GM23338 (cell line): ENCODE measurements at regions not wholly inside any gene's neighbourhood (a gene's known extent, or its start where the extent isn't known, plus 50 kb on each side); places are given as distances from the start of the nearest gene placed in this dataset.

Experiments
- ATAC-seq: fragments of 200-7000 bp; cut with Tn5 transposase; 3 replicates; pipeline ENCODE4 v1.9.1; 2020
- DNase-seq: peaks from one replicate; pipeline ENCODE4 v3.0.0-alpha.2; 2015; ENCODE audit warnings: low spot score
- H2AFZ ChIP-seq: fragments of 200-600 bp; sonication (generic); 2 replicates; pipeline ENCODE4 v1.8.0; 2016; ENCODE audit warnings: antibody characterized with exemption, mild to moderate bottlenecking, moderate library complexity
- H3F3A ChIP-seq: fragments of 200-600 bp; sonication (generic); replicated peaks from 2 replicates; pipeline ENCODE4 v1.8.0; 2017; ENCODE audit warnings: antibody characterized with exemption, mixed run types, low read depth
- H3K27ac ChIP-seq: fragments of 200-600 bp; sonication (generic); 2 replicates; pipeline ENCODE4 v1.6.1; 2016; ENCODE audit warnings: low read depth
- H3K27me3 ChIP-seq: fragments of 200-600 bp; sonication (generic); 2 replicates; pipeline ENCODE4 v1.8.0; 2016; ENCODE audit warnings: mild to moderate bottlenecking, mixed run types, moderate library complexity; ENCODE audit not compliant: insufficient read depth
- H3K36me3 ChIP-seq: fragments of 200-600 bp; sonication (generic); 2 replicates; pipeline ENCODE4 v1.8.0; 2016; ENCODE audit warnings: mild to moderate bottlenecking; ENCODE audit not compliant: insufficient read depth
- H3K4me1 ChIP-seq: fragments of 200-600 bp; sonication (generic); 2 replicates; pipeline ENCODE4 v1.8.0; 2016; ENCODE audit warnings: mild to moderate bottlenecking, moderate library complexity; ENCODE audit not compliant: insufficient read depth
- H3K4me2 ChIP-seq: fragments of 200-600 bp; sonication (generic); 2 replicates; pipeline ENCODE4 v1.7.1; 2017; ENCODE audit warnings: mixed run types
- H3K4me3 ChIP-seq: fragments of 200-600 bp; sonication (generic); 2 replicates; pipeline ENCODE4 v1.6.1; 2016; ENCODE audit warnings: mixed run types
- H3K79me2 ChIP-seq: fragments of 200-600 bp; sonication (generic); replicated peaks from 2 replicates; pipeline ENCODE4 v1.8.0; 2017; ENCODE audit warnings: mild to moderate bottlenecking; ENCODE audit not compliant: insufficient read depth
- H3K9me2 ChIP-seq: fragments of 200-600 bp; sonication (generic); 2 replicates; pipeline ENCODE4 v1.8.0; 2017; ENCODE audit not compliant: insufficient read depth
- H4K20me1 ChIP-seq: fragments of 200-600 bp; sonication (generic); replicated peaks from 2 replicates; pipeline ENCODE4 v1.8.0; 2017; ENCODE audit warnings: mild to moderate bottlenecking; ENCODE audit not compliant: insufficient read depth
- H3K27ac Mint-ChIP-seq: 2 replicates; pipeline ENCODE4 v1.8.0; 2020; ENCODE audit warnings: inconsistent platforms, mild to moderate bottlenecking, moderate library complexity, mixed read lengths
- H3K27me3 Mint-ChIP-seq: 3 replicates; pipeline ENCODE4 v1.8.0; 2022; ENCODE audit warnings: low read depth, mild to moderate bottlenecking, moderate library complexity, mixed read lengths, inconsistent platforms; ENCODE audit not compliant: insufficient read depth, poor library complexity
- H3K36me3 Mint-ChIP-seq: 3 replicates; pipeline ENCODE4 v1.8.0; 2021; ENCODE audit warnings: low read depth, mild to moderate bottlenecking, inconsistent platforms, moderate library complexity, mixed read lengths
- H3K4me1 Mint-ChIP-seq: 3 replicates; pipeline ENCODE4 v1.8.0; 2020; ENCODE audit warnings: mild to moderate bottlenecking, inconsistent platforms, mixed read lengths
- H3K4me3 Mint-ChIP-seq: 3 replicates; pipeline ENCODE4 v1.8.0; 2021; ENCODE audit warnings: moderate library complexity, mild to moderate bottlenecking, inconsistent platforms, mixed read lengths
- H3K9me3 Mint-ChIP-seq: 3 replicates; pipeline ENCODE4 v1.8.0; 2020; ENCODE audit warnings: moderate library complexity, mild to moderate bottlenecking, inconsistent platforms, mixed read lengths
- EZH2 ChIP-seq: fragments of 200-600 bp; sonication (generic); IDR thresholded peaks from one replicate; pipeline ENCODE4 v1.8.0; 2017; ENCODE audit warnings: antibody characterized with exemption, mild to moderate bottlenecking, low read depth; ENCODE audit not compliant: unreplicated experiment
- EZH2phosphoT487 ChIP-seq: fragments of 200-600 bp; sonication (generic); IDR thresholded peaks from one replicate; pipeline ENCODE4 v1.8.1; 2018; ENCODE audit warnings: antibody characterized with exemption; ENCODE audit not compliant: unreplicated experiment
- JUNB ChIP-seq: IDR thresholded peaks from one replicate; pipeline ENCODE4 v1.6.1; 2016; ENCODE audit warnings: antibody characterized with exemption; ENCODE audit not compliant: unreplicated experiment
- NANOG ChIP-seq: IDR thresholded peaks from 2 replicates; pipeline ENCODE4 v1.6.1; 2016; ENCODE audit warnings: antibody characterized with exemption, borderline replicate concordance
- POLR2AphosphoS5 ChIP-seq: IDR thresholded peaks from 2 replicates; pipeline ENCODE4 v1.6.1; 2016; ENCODE audit warnings: antibody characterized with exemption, low read depth
- STAT1 ChIP-seq: IDR thresholded peaks from one replicate; pipeline ENCODE4 v1.6.1; 2016; ENCODE audit warnings: antibody characterized with exemption; ENCODE audit not compliant: unreplicated experiment
- ZNF331 ChIP-seq: fragments of 250-450 bp; sonication (Bioruptor Pico); IDR thresholded peaks from 2 replicates; pipeline ENCODE4 v1.5.0; 2020; ENCODE audit warnings: low read depth, mild to moderate bottlenecking, moderate library complexity
- TF ChIP-seq, protein P1 (sequence below): IDR thresholded peaks from 2 replicates; pipeline ENCODE4 v1.6.1; 2016; ENCODE audit warnings: antibody characterized with exemption
- TF ChIP-seq, protein P2 (sequence below), 2 experiments: fragments of 200-600 bp in 1 of 2; sonication (generic) in 1 of 2; conservative IDR thresholded peaks; 2 replicates each; pipeline versions ENCODE4 v1.5.1 to v1.6.1; 2016 to 2017; ENCODE audit warnings: antibody characterized with exemption in 2 of 2, low read depth in 2 of 2, mild to moderate bottlenecking in 2 of 2, moderate library complexity in 1 of 2
- TF ChIP-seq, protein P3 (sequence below): IDR thresholded peaks from one replicate; pipeline ENCODE4 v1.6.1; 2018; ENCODE audit warnings: antibody characterized with exemption; ENCODE audit not compliant: unreplicated experiment

DNA sequence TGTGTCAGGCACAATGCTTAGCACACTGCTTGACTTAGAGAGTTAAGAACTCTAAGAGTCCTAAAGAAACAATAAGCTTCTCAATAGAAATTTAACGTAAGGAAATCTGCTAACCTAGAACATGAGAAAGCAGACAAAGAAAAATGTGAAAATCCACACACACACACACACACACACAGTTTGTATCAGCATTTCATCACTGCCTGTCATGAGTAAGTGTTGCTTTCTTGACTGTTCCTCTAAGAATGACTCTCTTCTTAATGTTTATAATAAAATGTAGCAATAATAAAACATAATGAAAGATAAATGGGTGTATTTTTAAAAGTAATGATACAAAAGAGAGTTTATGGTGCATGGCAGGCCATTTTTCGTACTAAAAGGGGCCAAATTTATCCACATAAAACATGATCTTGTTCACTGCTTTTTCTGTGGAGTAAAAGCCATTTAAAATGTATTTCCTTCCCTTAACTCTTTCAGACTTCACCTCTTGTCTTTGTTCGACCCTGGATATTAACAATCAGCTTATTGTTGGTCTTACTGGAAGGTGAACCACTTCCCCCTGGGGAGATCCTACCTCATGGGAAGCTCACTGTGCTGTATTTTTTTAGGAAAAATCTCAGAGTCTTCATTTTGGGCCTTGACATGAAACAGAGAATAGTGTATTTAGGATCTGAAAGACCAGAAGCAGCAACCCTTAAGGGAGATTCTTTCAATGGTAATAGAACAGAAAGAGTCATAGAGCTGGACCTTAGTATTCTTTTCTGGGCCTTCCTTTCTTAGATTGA, 107.3 kb upstream of the ANKRD55 start:
- no peaks in the 10 kb centered on the region for H3K79me2 ChIP-seq
- H3K4me1 Mint-ChIP-seq, result no peaks in the 10 kb centered on the region; the same call in 2 of the 3 replicates

More for the DNA sequence above, 107.3 kb upstream of the ANKRD55 start:
- peaks cover 1% of the 10 kb centered on the region for H3K27me3 Mint-ChIP-seq
- H3K36me3 Mint-ChIP-seq, result peaks cover 7% of the 10 kb centered on the region
- no peaks in the 10 kb centered on the region for H4K20me1 ChIP-seq
- no peak for ATAC-seq
- no peaks in the 10 kb centered on the region for H3K4me1 ChIP-seq
- no peak overlapping the region for H3K27ac ChIP-seq
- TF ChIP-seq, protein P1, sequence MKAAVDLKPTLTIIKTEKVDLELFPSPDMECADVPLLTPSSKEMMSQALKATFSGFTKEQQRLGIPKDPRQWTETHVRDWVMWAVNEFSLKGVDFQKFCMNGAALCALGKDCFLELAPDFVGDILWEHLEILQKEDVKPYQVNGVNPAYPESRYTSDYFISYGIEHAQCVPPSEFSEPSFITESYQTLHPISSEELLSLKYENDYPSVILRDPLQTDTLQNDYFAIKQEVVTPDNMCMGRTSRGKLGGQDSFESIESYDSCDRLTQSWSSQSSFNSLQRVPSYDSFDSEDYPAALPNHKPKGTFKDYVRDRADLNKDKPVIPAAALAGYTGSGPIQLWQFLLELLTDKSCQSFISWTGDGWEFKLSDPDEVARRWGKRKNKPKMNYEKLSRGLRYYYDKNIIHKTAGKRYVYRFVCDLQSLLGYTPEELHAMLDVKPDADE, result no peak
- TF ChIP-seq, protein P2, sequence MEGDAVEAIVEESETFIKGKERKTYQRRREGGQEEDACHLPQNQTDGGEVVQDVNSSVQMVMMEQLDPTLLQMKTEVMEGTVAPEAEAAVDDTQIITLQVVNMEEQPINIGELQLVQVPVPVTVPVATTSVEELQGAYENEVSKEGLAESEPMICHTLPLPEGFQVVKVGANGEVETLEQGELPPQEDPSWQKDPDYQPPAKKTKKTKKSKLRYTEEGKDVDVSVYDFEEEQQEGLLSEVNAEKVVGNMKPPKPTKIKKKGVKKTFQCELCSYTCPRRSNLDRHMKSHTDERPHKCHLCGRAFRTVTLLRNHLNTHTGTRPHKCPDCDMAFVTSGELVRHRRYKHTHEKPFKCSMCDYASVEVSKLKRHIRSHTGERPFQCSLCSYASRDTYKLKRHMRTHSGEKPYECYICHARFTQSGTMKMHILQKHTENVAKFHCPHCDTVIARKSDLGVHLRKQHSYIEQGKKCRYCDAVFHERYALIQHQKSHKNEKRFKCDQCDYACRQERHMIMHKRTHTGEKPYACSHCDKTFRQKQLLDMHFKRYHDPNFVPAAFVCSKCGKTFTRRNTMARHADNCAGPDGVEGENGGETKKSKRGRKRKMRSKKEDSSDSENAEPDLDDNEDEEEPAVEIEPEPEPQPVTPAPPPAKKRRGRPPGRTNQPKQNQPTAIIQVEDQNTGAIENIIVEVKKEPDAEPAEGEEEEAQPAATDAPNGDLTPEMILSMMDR (conservative IDR thresholded peaks at IDR 0.05; ENCODE audit: low read depth in 2 of 2), result no peak
- TF ChIP-seq ZNF331 (CRISPR knock-in tag), result no peak
- no peak for TF ChIP-seq NANOG
- TF ChIP-seq EZH2phosphoT487, result no peak
- TF ChIP-seq, protein P3, sequence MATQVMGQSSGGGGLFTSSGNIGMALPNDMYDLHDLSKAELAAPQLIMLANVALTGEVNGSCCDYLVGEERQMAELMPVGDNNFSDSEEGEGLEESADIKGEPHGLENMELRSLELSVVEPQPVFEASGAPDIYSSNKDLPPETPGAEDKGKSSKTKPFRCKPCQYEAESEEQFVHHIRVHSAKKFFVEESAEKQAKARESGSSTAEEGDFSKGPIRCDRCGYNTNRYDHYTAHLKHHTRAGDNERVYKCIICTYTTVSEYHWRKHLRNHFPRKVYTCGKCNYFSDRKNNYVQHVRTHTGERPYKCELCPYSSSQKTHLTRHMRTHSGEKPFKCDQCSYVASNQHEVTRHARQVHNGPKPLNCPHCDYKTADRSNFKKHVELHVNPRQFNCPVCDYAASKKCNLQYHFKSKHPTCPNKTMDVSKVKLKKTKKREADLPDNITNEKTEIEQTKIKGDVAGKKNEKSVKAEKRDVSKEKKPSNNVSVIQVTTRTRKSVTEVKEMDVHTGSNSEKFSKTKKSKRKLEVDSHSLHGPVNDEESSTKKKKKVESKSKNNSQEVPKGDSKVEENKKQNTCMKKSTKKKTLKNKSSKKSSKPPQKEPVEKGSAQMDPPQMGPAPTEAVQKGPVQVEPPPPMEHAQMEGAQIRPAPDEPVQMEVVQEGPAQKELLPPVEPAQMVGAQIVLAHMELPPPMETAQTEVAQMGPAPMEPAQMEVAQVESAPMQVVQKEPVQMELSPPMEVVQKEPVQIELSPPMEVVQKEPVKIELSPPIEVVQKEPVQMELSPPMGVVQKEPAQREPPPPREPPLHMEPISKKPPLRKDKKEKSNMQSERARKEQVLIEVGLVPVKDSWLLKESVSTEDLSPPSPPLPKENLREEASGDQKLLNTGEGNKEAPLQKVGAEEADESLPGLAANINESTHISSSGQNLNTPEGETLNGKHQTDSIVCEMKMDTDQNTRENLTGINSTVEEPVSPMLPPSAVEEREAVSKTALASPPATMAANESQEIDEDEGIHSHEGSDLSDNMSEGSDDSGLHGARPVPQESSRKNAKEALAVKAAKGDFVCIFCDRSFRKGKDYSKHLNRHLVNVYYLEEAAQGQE, result no peak
- TF ChIP-seq POLR2AphosphoS5, result no peak
- TF ChIP-seq EZH2, result no peak
- TF ChIP-seq JUNB, result no peak
- TF ChIP-seq STAT1, result no peak
- H3F3A ChIP-seq, result no peaks in the 10 kb centered on the region
- peaks cover 11% of the 10 kb centered on the region for H3K9me3 Mint-ChIP-seq
- no peak overlapping the region for H3K4me3 ChIP-seq
- no peak overlapping the region for H3K27ac Mint-ChIP-seq
- H3K36me3 ChIP-seq, result no peaks in the 10 kb centered on the region
- H3K27me3 ChIP-seq, result no peaks in the 10 kb centered on the region
- peaks cover 3% of the 10 kb centered on the region; the same call in 1 of the 2 replicates for H3K9me2 ChIP-seq
- no peak overlapping the region for H3K4me3 Mint-ChIP-seq
- H2AFZ ChIP-seq, result 0 out of 2 replicates have a peak overlapping the region, but pooled peaks have one; percentile 23
- no peak overlapping the region for H3K4me2 ChIP-seq
- DNase-seq, result no peak
